ENCODE measurements at regions not wholly inside any gene's neighbourhood (a gene's known extent, or its start where the extent isn't known, plus 50 kb on each side); places are given as distances from the start of the nearest gene placed in this dataset.

- DNase-seq (ENCODE audit: low spot score) = no peak
Measured at GRCh38 chr12:14153803-14154202, 172.4 kb upstream of the GRIN2B start.

GRCh38 chr12:14156606-14157005 is 175.2 kb upstream of the GRIN2B start:
- DNase-seq (ENCODE audit: low spot score) = no peak

GRCh38 chr12:14157088-14157747 is 175.8 kb upstream of the GRIN2B start:
- DNase-seq (ENCODE audit: low spot score) = no peak

DNA sequence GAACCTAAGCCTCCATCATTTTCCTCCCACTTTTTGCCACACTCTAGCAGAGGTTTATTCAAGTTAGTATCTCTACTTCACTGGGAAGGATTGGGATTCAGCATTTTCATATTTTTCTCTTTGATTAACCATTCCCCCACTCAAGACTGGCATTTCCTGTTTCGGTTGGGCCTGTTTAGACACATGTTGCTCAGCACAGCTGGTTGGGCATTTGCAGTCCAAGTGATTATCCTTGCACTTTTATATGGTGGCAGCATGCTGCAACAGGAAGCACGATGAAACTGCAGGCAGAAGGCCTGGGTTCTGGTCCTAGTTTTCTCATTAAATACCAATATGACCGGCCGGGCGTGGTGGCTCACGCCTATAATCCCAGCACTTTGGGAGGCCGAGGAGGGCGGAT is 182.9 kb upstream of the GRIN2B start:
- DNase-seq (ENCODE audit: low spot score) = no peak

DNA sequence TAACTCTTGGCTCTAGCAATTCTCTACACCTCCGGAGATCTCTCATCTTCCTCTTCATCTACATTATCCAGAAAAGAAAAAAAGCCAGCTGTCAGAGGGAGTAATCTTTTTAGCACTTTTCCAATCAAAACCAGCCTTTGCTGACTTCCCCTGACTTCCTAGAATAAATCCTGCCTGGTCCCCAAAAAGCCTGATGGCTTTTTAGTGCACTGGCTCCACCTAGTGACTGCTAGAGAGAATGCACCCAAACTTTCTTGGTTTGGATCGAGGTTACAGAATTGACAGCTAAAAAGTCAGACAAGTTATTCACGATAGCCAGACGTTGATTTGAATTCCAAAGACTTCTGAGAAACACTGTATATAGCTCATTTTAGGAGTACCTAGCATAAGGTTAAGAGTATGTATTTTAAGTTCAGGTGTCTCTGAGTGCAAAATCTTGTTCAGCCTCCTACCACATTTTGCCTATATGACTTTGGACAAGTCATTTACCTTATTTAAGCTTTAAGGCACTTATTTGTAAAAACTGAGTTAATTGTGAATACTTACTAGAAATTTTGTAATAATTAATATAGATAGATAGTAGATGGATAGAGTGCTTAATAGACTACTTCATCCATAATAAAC is 185.7 kb upstream of the GRIN2B start:
- peak; percentile 27 for DNase-seq (ENCODE audit: low spot score)

GRCh38 chr12:14169281-14169680 is 187.9 kb upstream of the GRIN2B start:
- no peak for DNase-seq (ENCODE audit: low spot score)

- no peak for DNase-seq (ENCODE audit: low spot score)
Measured at GRCh38 chr12:14171106-14171505, 189.7 kb upstream of the GRIN2B start.

GRCh38 chr12:14175206-14175605 is 190.3 kb upstream of the ATF7IP start:
- DNase-seq (ENCODE audit: low spot score) = no peak

DNA sequence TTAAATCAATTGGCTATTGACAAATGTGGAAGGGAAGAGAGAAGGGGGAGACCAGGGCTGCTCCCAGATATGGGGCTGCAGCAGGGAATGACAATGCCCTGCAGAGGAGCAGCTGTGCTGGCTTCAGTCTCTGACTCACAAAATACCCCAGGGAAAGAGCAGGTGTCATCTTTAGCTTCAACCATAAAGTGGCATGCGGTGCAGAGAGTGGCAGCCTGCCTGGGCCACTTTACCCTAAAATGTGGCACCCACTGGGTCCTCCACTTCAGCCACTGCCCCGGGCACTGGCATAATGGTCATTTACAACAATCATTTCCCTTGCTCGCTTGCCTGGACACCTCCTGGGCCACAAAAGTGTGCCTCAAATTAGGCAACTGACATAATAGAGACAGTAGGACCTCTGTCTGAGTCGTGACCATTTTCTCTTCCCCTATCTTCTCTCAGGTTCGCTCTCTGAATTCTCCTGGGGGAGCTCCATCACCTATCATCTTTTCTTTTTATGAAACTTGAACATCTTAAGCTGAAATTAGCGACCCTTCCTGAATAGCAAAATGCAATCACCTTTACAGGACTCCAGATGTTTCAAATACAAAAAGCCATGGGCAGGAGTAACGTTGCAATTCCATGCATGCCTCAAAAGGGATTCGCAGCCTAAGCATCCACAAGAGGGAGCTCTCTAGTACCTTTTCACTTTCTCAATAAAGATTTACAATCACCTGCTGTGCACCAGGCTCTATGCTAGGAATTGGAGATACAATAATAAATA is 179.9 kb upstream of the ATF7IP start:
- DNase-seq (ENCODE audit: low spot score) = peak; percentile 14

DNA sequence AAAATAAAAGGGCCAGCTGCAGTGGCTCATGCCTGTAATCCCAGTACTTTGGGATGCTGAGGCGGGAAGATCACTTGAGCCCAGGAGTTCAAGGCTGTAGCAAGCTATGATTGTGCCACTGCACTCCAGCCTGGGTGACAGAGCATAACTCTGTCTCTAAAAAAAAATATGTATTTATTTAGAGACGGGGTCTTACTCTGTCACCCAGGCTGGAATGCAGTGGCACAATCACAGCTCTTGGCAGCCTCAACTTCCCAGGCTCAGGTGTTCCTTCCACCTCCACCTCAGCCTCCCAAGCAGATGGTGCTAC is 179.3 kb upstream of the ATF7IP start:
- DNase-seq (ENCODE audit: low spot score) = no peak

DNA sequence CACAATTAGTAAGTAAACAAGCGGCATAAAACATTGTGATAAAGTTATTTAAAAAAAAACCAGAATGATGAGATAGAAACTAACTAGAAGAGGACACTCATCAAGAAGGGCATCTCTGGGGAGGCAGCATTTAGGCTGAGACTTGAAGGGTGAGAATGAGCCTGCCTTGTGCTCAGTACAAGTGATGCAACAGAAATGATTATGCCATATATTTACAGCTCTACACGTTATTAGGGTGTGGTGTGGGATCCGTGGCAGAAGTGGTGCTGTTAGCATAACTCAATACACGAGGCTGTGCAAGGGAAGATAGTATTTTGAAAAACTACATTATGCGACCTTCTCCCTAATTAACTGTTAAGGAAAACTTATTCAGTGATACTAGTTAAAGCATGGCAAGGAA is 178.5 kb upstream of the ATF7IP start:
- DNase-seq (ENCODE audit: low spot score) = no peak

DNA sequence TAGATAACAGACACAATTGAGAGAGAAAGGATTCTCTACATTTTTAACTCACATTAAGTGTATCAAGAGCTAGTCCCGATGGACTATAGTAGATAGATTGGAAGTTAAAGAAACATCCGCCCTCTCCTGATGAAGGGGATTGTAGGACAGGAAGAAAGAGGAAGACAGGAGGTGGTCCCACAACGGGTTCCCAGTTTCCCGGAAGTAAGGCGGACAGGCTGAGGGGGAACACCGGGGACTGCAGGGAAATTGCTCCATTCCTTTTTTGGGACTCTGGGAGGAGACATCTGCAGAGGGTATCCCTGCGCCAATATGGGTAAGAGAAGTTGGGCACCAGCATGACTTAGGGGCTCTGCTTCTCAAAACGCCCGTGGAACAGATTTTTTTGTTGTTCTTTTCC is 177.5 kb upstream of the ATF7IP start:
- no peak for DNase-seq (ENCODE audit: low spot score)

- no peak for DNase-seq (ENCODE audit: low spot score)
Measured at GRCh38 chr12:14188744-14189143, 176.7 kb upstream of the ATF7IP start.

GRCh38 chr12:14190694-14191093 is 174.8 kb upstream of the ATF7IP start:
- no peak for DNase-seq (ENCODE audit: low spot score)

- DNase-seq (ENCODE audit: low spot score) = no peak
Measured at GRCh38 chr12:14191612-14192011, 173.9 kb upstream of the ATF7IP start.

DNA sequence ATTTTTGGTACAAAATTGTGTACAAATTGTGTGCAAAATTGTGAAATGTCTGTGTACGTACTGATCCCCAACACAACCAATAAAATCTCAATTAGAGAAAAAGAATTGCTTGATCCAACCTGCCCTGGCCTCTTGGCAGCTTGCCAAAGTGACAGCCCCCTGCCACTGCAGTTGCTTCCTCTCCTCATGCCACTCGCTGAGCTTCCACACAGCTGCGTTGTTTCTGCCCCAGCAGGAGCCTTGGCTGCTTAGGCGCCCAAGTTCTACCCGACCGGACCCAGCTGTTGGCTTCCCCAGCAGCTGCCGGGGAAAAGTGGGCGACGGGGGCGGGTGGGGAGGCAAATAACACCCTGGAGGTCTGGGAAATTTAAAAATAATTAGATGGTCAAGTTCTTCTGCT is 171.8 kb upstream of the ATF7IP start:
- no peak for DNase-seq (ENCODE audit: low spot score)

DNA sequence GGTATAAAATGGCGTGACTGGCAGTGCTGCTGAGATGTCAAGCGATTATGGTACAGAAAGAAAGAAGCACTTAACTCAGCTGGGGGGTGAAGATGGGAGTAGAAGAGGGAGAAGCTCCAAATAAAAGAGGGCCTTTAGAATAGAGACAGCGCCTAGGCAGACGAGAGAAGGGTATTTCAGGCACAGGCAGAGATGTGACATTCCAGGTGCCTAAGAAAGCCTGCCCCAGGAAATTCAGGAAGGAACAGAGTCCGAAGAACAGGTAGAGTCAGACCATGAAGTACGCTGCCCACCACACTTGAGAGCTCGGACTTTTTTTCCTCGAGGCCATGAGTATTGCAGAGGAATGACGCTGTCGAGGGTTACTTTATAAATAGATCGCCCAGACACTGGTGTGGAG is 170.9 kb upstream of the ATF7IP start:
- no peak for DNase-seq (ENCODE audit: low spot score)

- DNase-seq (ENCODE audit: low spot score) = no peak
Measured at GRCh38 chr12:14199455-14200198, 165.9 kb upstream of the ATF7IP start.

- DNase-seq (ENCODE audit: low spot score) = no peak
Measured at GRCh38 chr12:14200598-14200997, 164.9 kb upstream of the ATF7IP start.

- DNase-seq (ENCODE audit: low spot score) = no peak
Measured at GRCh38 chr12:14201291-14201690, 164.2 kb upstream of the ATF7IP start.

DNA sequence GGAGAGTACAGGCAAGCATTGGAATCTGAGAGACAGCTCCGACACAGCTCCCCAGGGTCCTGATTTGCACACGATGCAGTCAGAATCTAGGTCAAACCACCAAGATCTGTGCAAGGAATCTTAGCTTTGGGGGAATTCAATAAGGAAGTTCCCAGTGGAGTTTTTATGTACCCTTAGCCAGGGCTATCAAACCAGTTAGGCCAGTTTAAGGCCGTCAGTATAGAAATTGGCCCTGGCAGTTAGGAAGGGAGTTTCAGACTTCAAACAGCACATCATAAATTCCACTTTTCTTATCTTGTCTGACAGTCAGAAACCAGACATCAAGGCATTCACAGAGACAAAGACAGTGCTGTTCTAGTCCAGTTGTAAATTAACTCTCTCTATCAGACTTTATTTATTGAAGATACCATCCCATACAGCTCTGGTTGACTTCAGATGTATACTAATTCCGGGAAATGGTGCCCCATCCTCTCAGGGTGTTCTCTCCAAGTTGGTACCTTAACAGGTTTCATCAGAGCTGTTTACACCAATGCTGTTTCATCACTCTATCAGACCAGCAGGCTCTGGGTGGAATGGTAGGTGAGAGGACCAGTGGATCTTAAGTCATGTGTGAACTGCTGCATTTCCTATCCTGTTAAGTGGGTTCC is 157.5 kb upstream of the ATF7IP start:
- DNase-seq (ENCODE audit: low spot score) = no peak

DNA sequence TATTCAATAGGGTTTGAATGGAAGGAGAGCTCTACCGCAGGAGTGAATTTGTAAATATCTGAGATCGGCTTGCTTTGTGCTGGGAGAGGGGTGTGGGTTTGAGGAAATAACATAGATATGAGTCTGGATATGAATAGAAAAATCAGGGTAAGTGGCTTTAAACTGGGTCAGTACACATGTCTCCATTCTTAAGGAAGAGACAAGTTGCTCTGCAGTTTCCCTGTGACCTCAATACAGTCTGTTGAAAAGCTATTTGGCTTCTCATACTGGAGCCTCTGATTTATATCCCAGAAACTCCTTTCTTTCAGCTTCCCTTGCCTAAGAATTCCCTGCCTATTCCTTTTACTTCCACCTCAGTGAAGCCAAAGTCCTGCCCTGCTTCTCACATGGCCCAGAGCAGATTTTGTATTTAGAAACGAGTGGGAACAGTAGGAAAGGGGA is 153.5 kb upstream of the ATF7IP start:
- DNase-seq (ENCODE audit: low spot score) = no peak

Measured in CD4-positive, alpha-beta T cell treated with Interleukin-6 at 100 ng/mL for 8 hours (primary cell).